ENCODE measurements at regions not wholly inside any gene's neighbourhood (a gene's known extent, or its start where the extent isn't known, plus 50 kb on each side); places are given as distances from the start of the nearest gene placed in this dataset.

DNA sequence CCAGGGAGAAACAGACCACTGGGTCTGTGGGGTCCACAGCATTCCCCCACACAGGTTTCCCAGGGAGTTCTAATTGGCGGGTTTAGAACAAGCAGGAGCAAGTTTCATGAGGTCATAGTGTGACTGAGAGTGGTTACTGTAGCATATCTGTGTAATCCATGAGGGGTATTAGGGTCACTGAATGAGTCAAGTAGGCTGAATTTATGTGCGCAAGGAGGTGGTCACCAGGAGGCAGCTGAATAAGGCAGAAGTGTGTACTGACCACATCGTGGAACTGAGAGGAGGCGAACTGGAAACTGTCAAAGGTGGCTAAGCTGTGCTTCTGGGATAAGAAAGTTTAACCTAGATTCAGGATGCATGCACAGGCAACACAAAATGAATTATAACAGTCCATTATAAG is 876.0 kb downstream of the METTL15 start:
- no peak for DNase-seq
- ChIA-PET CTCF (interaction anchor here (1.5 kb wide), 1 partner anchor 10 kb away, joined by 3 read pairs; no protein-coding TSS in a partner anchor), POLR2A (no interaction called here)
- no peaks in the 10 kb centered on the region for H3K36me3 ChIP-seq (ENCODE audit: control insufficient read depth in 4 of 4, insufficient read depth in 4 of 4, low read length in 3 of 4)
- no peak overlapping the region for H3K27ac ChIP-seq (ENCODE audit: insufficient read depth in 1 of 2, low read depth in 1 of 2, low read length in 2 of 2, poor library complexity in 1 of 2, severe bottlenecking in 2 of 2)
- no peaks in the 10 kb centered on the region for H3K4me1 ChIP-seq (ENCODE audit: control extremely low read depth in 1 of 4, control insufficient read depth in 4 of 4, insufficient read depth in 4 of 4, low read length in 3 of 4)
- WGBS (ENCODE audit: insufficient coverage), result 84% methylated on average over 4 of the region's 4 CpGs
- H3K27me3 ChIP-seq (replicated peaks in 2 of 5; ENCODE audit: control insufficient read depth in 4 of 5, insufficient read depth in 5 of 5, low read length in 4 of 5), result no peaks in the 10 kb centered on the region
- no peaks in the 10 kb centered on the region for H3K9me3 ChIP-seq (ENCODE audit: control extremely low read depth in 1 of 5, control insufficient read depth in 4 of 5, insufficient read depth in 2 of 5, low read depth in 1 of 5, low read length in 4 of 5)
- no peak overlapping the region for H3K4me3 ChIP-seq (ENCODE audit: control insufficient read depth in 1 of 7, extremely low read depth in 1 of 7, insufficient read depth in 4 of 7, low read depth in 2 of 7, low read length in 6 of 7)

DNA sequence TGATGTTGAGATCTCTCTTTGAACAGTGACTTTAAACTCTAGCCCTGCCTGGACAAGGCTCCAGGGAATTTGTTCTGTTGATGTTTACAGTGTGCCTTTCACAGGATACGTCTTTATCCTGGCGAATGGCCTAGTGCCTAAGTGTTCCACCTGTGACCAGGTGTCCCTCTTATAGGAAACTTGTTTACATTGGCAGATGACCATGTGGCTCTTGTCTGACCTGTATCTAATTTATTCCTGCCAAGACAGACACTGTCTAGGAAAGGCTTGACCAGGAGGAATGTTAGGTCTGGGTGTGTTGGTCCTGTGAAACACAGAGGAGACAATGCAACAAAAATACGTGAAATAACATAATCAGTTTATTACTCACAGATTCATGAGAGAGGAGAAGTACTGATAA is 875.6 kb downstream of the METTL15 start:
- ChIA-PET CTCF (no interaction called here), POLR2A (no interaction called here)
- Histone ChIP-seq H3K9me3 (ENCODE audit: control extremely low read depth in 1 of 5, control insufficient read depth in 4 of 5, insufficient read depth in 2 of 5, low read depth in 1 of 5, low read length in 4 of 5) (no peaks in the 10 kb centered on the region), H3K27me3 (replicated peaks in 2 of 5; ENCODE audit: control insufficient read depth in 4 of 5, insufficient read depth in 5 of 5, low read length in 4 of 5) (no peaks in the 10 kb centered on the region), H3K36me3 (ENCODE audit: control insufficient read depth in 4 of 4, insufficient read depth in 4 of 4, low read length in 3 of 4) (no peaks in the 10 kb centered on the region), H3K4me1 (ENCODE audit: control extremely low read depth in 1 of 4, control insufficient read depth in 4 of 4, insufficient read depth in 4 of 4, low read length in 3 of 4) (no peaks in the 10 kb centered on the region), H3K4me3 (ENCODE audit: control insufficient read depth in 1 of 7, extremely low read depth in 1 of 7, insufficient read depth in 4 of 7, low read depth in 2 of 7, low read length in 6 of 7) (no peak overlapping the region), H3K27ac (ENCODE audit: insufficient read depth in 1 of 2, low read depth in 1 of 2, low read length in 2 of 2, poor library complexity in 1 of 2, severe bottlenecking in 2 of 2) (no peak overlapping the region)
- 100% methylated on average over 2 of the region's 3 CpGs for WGBS (ENCODE audit: insufficient coverage)
- DNase-seq, result no peak

DNA sequence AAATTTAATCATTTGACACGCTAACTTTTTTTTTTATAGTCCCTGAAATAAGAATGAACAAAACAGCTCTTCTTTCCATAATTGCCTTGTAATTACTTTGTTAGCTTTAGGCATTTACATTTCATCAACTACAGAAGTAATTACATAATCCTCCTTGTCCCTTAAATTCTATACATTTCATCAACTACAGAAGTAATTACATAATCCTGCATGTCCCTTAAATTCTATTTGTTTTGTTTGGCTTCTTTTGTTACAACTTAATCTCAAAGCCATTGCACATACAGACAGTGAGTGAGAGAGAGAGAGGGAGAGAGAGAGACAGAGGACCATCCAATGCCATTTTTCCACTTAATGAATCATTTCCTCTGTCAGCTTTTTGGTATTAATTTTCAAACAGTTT is 873.2 kb downstream of the METTL15 start:
- ChIA-PET POLR2A (no interaction called here), CTCF (no interaction called here)
- no peak overlapping the region for H3K4me3 ChIP-seq (ENCODE audit: control insufficient read depth in 1 of 7, extremely low read depth in 1 of 7, insufficient read depth in 4 of 7, low read depth in 2 of 7, low read length in 6 of 7)
- H3K36me3 ChIP-seq (ENCODE audit: control insufficient read depth in 4 of 4, insufficient read depth in 4 of 4, low read length in 3 of 4), result no peaks in the 10 kb centered on the region
- H3K27me3 ChIP-seq (replicated peaks in 2 of 5; ENCODE audit: control insufficient read depth in 4 of 5, insufficient read depth in 5 of 5, low read length in 4 of 5), result no peaks in the 10 kb centered on the region
- H3K4me1 ChIP-seq (ENCODE audit: control extremely low read depth in 1 of 4, control insufficient read depth in 4 of 4, insufficient read depth in 4 of 4, low read length in 3 of 4), result no peaks in the 10 kb centered on the region
- WGBS (ENCODE audit: insufficient coverage), result no CpG with 5 or more reads among the region's 1 CpG
- no peaks in the 10 kb centered on the region for H3K9me3 ChIP-seq (ENCODE audit: control extremely low read depth in 1 of 5, control insufficient read depth in 4 of 5, insufficient read depth in 2 of 5, low read depth in 1 of 5, low read length in 4 of 5)
- no peak for DNase-seq
- H3K27ac ChIP-seq (ENCODE audit: insufficient read depth in 1 of 2, low read depth in 1 of 2, low read length in 2 of 2, poor library complexity in 1 of 2, severe bottlenecking in 2 of 2), result no peak overlapping the region

DNA sequence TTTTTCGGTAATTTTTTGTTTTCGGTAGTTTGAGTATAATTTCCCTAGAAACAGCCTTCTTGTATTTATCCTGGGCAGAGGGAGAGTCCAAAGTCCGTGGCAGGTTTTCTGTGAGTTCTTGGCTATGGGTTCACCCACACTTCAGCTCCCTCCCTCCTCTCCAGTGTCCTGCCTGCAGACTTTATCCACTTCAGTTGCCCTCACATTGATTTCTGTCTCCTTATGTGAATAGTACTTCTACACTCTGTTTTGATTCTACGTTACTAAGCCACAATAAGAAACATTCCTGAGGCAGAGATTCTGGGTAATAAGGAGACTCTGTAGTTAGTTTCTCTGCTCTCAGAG is 868.6 kb downstream of the METTL15 start:
- Histone ChIP-seq H3K4me3 (ENCODE audit: control insufficient read depth in 1 of 7, extremely low read depth in 1 of 7, insufficient read depth in 4 of 7, low read depth in 2 of 7, low read length in 6 of 7) (no peak overlapping the region), H3K27ac (ENCODE audit: insufficient read depth in 1 of 2, low read depth in 1 of 2, low read length in 2 of 2, poor library complexity in 1 of 2, severe bottlenecking in 2 of 2) (no peak overlapping the region), H3K36me3 (ENCODE audit: control insufficient read depth in 4 of 4, insufficient read depth in 4 of 4, low read length in 3 of 4) (no peaks in the 10 kb centered on the region), H3K9me3 (ENCODE audit: control extremely low read depth in 1 of 5, control insufficient read depth in 4 of 5, insufficient read depth in 2 of 5, low read depth in 1 of 5, low read length in 4 of 5) (no peaks in the 10 kb centered on the region), H3K27me3 (replicated peaks in 2 of 5; ENCODE audit: control insufficient read depth in 4 of 5, insufficient read depth in 5 of 5, low read length in 4 of 5) (no peaks in the 10 kb centered on the region), H3K4me1 (ENCODE audit: control extremely low read depth in 1 of 4, control insufficient read depth in 4 of 4, insufficient read depth in 4 of 4, low read length in 3 of 4) (no peaks in the 10 kb centered on the region)
- WGBS (ENCODE audit: insufficient coverage), result 100% methylated on average over 1 of the region's 4 CpGs
- ChIA-PET CTCF (no interaction called here), POLR2A (no interaction called here)
- no peak for DNase-seq

DNA sequence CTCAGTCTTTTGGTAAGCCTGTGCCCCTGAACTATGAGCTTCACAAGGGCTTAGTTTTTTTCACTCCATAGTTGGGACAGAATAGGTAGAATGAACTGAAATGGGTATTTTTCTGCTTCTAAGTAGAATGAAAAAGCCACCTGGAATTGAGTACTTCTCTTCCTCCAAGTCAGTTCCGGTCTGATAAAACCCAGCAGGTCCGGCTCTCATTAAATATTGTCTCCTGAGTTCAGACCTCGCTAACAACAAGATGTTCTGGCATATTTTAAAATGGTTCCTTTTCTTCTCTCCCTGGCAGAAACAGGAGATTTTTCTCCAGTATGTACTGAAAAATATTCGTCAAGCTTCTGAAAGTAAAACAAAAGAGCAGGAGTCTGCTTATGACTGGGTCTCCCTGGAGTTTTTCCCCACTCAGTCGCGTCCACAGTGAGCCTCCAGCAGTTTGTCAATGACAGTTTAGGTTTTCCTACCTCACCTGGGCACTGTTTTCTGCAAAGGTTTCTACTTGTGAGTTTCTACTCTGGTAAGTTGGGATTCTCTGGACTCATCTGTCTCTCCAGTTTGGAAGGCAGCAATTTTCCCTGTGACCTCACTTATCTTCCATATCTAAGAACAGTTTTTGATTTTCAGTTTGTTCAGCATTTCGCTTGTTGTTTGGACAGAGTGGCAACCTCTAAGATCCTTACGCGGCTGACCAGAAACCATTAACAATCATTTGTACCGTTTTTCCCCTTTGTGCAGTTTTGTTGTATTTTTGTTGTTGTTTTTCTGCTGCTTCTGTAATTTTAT is 868.0 kb downstream of the METTL15 start:
- no peaks in the 10 kb centered on the region for H3K4me1 ChIP-seq (ENCODE audit: control extremely low read depth in 1 of 4, control insufficient read depth in 4 of 4, insufficient read depth in 4 of 4, low read length in 3 of 4)
- POLR2A ChIA-PET, result no interaction called here
- DNase-seq, result no peak
- H3K9me3 ChIP-seq (ENCODE audit: control extremely low read depth in 1 of 5, control insufficient read depth in 4 of 5, insufficient read depth in 2 of 5, low read depth in 1 of 5, low read length in 4 of 5), result no peaks in the 10 kb centered on the region
- WGBS (ENCODE audit: insufficient coverage), result 96% methylated on average over 10 of the region's 10 CpGs
- no peak overlapping the region for H3K27ac ChIP-seq (ENCODE audit: insufficient read depth in 1 of 2, low read depth in 1 of 2, low read length in 2 of 2, poor library complexity in 1 of 2, severe bottlenecking in 2 of 2)
- CTCF ChIA-PET, result no interaction called here
- no peak overlapping the region for H3K4me3 ChIP-seq (ENCODE audit: control insufficient read depth in 1 of 7, extremely low read depth in 1 of 7, insufficient read depth in 4 of 7, low read depth in 2 of 7, low read length in 6 of 7)
- no peaks in the 10 kb centered on the region for H3K36me3 ChIP-seq (ENCODE audit: control insufficient read depth in 4 of 4, insufficient read depth in 4 of 4, low read length in 3 of 4)
- no peaks in the 10 kb centered on the region for H3K27me3 ChIP-seq (replicated peaks in 2 of 5; ENCODE audit: control insufficient read depth in 4 of 5, insufficient read depth in 5 of 5, low read length in 4 of 5)

DNA sequence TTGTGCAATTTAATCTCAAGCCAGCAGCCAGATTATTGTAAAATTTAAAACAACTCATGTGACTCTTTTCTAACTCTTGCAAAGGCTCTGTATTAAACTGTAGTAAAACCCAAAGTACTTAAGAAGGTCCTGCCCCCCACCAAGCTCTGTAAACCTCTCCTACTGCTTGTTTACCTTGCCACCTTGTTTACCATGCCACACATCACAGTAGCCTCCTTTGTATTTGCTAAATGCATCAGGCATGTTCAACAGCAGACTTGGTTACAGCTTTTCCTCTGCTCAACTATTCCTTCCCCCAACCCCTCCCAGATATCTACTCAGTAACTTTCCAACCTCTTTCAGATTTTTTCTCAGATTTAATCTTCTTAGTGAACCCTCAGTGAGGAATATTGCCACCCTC is 861.6 kb downstream of the METTL15 start:
- ChIA-PET CTCF (no interaction called here), POLR2A (no interaction called here)
- H3K27me3 ChIP-seq (replicated peaks in 2 of 5; ENCODE audit: control insufficient read depth in 4 of 5, insufficient read depth in 5 of 5, low read length in 4 of 5), result no peaks in the 10 kb centered on the region

DNA sequence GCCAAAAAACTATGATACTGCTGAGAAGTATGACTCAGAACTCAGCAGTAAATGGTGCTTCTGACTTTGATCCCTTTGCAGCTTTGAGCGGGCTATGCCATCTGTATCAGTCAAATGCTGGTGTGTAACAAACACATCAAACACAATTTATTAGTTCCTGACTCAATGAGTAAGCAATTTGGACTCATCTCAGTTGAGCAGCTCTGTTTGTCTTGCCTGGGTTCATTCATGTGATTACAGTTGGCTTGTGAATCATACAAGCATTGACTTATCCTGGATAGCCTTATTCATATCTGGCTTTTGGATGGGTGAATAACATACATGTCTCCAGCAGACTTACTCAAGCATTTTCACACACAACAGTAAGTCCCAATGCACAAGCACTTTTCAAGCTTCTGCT is 858.8 kb downstream of the METTL15 start:
- POLR2A ChIA-PET, result no interaction called here
- H3K36me3 ChIP-seq (ENCODE audit: control insufficient read depth in 4 of 4, insufficient read depth in 4 of 4, low read length in 3 of 4), result no peaks in the 10 kb centered on the region

More for the DNA sequence above, 861.6 kb downstream of the METTL15 start:
- DNase-seq, result no peak
- no peak overlapping the region for H3K27ac ChIP-seq (ENCODE audit: insufficient read depth in 1 of 2, low read depth in 1 of 2, low read length in 2 of 2, poor library complexity in 1 of 2, severe bottlenecking in 2 of 2)
- no peaks in the 10 kb centered on the region for H3K36me3 ChIP-seq (ENCODE audit: control insufficient read depth in 4 of 4, insufficient read depth in 4 of 4, low read length in 3 of 4)
- H3K9me3 ChIP-seq (ENCODE audit: control extremely low read depth in 1 of 5, control insufficient read depth in 4 of 5, insufficient read depth in 2 of 5, low read depth in 1 of 5, low read length in 4 of 5), result no peaks in the 10 kb centered on the region
- no peaks in the 10 kb centered on the region for H3K4me1 ChIP-seq (ENCODE audit: control extremely low read depth in 1 of 4, control insufficient read depth in 4 of 4, insufficient read depth in 4 of 4, low read length in 3 of 4)
- H3K4me3 ChIP-seq (ENCODE audit: control insufficient read depth in 1 of 7, extremely low read depth in 1 of 7, insufficient read depth in 4 of 7, low read depth in 2 of 7, low read length in 6 of 7), result no peak overlapping the region

More for the DNA sequence above, 858.8 kb downstream of the METTL15 start:
- CTCF ChIA-PET, result no interaction called here
- no peak for DNase-seq
- no peak overlapping the region for H3K4me3 ChIP-seq (ENCODE audit: control insufficient read depth in 1 of 7, extremely low read depth in 1 of 7, insufficient read depth in 4 of 7, low read depth in 2 of 7, low read length in 6 of 7)
- no peaks in the 10 kb centered on the region for H3K27me3 ChIP-seq (replicated peaks in 2 of 5; ENCODE audit: control insufficient read depth in 4 of 5, insufficient read depth in 5 of 5, low read length in 4 of 5)
- WGBS (ENCODE audit: insufficient coverage), result 92% methylated on average over 1 of the region's 1 CpG
- H3K27ac ChIP-seq (ENCODE audit: insufficient read depth in 1 of 2, low read depth in 1 of 2, low read length in 2 of 2, poor library complexity in 1 of 2, severe bottlenecking in 2 of 2), result no peak overlapping the region
- H3K9me3 ChIP-seq (ENCODE audit: control extremely low read depth in 1 of 5, control insufficient read depth in 4 of 5, insufficient read depth in 2 of 5, low read depth in 1 of 5, low read length in 4 of 5), result no peaks in the 10 kb centered on the region
- no peaks in the 10 kb centered on the region for H3K4me1 ChIP-seq (ENCODE audit: control extremely low read depth in 1 of 4, control insufficient read depth in 4 of 4, insufficient read depth in 4 of 4, low read length in 3 of 4)
